ENCODE measurements at regions not wholly inside any gene's neighbourhood (a gene's known extent, or its start where the extent isn't known, plus 50 kb on each side); places are given as distances from the start of the nearest gene placed in this dataset.
"Not testable (repeated sequence)": the region's sequence is repeated elsewhere in the genome, so short reads cannot be mapped to it uniquely, and the experiment has no call there.

- TF ChIP-seq, protein P1, sequence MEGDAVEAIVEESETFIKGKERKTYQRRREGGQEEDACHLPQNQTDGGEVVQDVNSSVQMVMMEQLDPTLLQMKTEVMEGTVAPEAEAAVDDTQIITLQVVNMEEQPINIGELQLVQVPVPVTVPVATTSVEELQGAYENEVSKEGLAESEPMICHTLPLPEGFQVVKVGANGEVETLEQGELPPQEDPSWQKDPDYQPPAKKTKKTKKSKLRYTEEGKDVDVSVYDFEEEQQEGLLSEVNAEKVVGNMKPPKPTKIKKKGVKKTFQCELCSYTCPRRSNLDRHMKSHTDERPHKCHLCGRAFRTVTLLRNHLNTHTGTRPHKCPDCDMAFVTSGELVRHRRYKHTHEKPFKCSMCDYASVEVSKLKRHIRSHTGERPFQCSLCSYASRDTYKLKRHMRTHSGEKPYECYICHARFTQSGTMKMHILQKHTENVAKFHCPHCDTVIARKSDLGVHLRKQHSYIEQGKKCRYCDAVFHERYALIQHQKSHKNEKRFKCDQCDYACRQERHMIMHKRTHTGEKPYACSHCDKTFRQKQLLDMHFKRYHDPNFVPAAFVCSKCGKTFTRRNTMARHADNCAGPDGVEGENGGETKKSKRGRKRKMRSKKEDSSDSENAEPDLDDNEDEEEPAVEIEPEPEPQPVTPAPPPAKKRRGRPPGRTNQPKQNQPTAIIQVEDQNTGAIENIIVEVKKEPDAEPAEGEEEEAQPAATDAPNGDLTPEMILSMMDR (IDR thresholded peaks at IDR 0.05): not testable (repeated sequence)
- not testable (repeated sequence) for TF ChIP-seq POLR2A (IDR thresholded peaks at IDR 0.05)
Observed at GRCh38 chr20:30384841-30385240, 872.6 kb upstream of the DEFB115 start.
